ENCODE measurements at regions not wholly inside any gene's neighbourhood (a gene's known extent, or its start where the extent isn't known, plus 50 kb on each side); places are given as distances from the start of the nearest gene placed in this dataset.

DNA sequence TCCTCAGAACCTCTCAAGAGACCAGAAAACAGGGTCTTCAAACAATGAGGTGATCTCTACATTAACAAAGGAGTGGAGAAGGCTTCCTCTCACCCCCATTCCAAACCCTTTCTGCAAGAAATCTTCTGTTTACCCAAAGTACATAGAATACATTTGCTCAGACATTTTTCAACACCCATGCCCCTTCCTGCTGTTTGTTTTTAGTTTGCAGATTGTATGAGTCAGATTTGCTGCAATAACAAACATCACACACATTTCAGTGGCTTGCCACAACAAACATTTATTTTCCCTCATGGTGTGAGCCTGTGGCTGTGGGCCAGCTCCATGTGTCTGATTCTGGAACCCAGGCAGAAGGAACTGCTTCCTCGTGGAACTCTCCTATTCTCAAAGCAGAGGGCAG, 68.2 kb upstream of the BAIAP2L1 start:
- Mint-ChIP-seq H3K27me3 (ENCODE audit: insufficient read depth, low read depth, poor library complexity) (peaks cover 23% of the 10 kb centered on the region), H3K36me3 (ENCODE audit: low read depth) (no peaks in the 10 kb centered on the region; the same call in 2 of the 3 replicates)

More for the DNA sequence above, 68.2 kb upstream of the BAIAP2L1 start:
- Histone ChIP-seq H3K4me2 (no peak overlapping the region), H3K79me2 (replicated peaks; ENCODE audit: insufficient read depth) (no peaks in the 10 kb centered on the region), H3K9me2 (ENCODE audit: insufficient read depth) (no peaks in the 10 kb centered on the region), H3K27ac (ENCODE audit: low read depth) (no peak overlapping the region), H3K36me3 (ENCODE audit: insufficient read depth) (no peaks in the 10 kb centered on the region), H3K4me3 (no peak overlapping the region), H3K27me3 (ENCODE audit: insufficient read depth) (peaks cover 14% of the 10 kb centered on the region), H2AFZ (no peak overlapping the region), H4K20me1 (replicated peaks; ENCODE audit: insufficient read depth) (no peaks in the 10 kb centered on the region), H3K4me1 (ENCODE audit: insufficient read depth) (peaks cover 5% of the 10 kb centered on the region; the same call in 1 of the 2 replicates), H3F3A (replicated peaks; ENCODE audit: low read depth) (no peaks in the 10 kb centered on the region)
- Mint-ChIP-seq H3K27ac (no peak overlapping the region), H3K9me3 (peaks cover 13% of the 10 kb centered on the region), H3K4me3 (no peak overlapping the region), H3K4me1 (peaks cover 9% of the 10 kb centered on the region; the same call in 2 of the 3 replicates)
- DNase-seq (ENCODE audit: low spot score) (no peak), ATAC-seq (no peak)
- TF ChIP-seq, protein P1, sequence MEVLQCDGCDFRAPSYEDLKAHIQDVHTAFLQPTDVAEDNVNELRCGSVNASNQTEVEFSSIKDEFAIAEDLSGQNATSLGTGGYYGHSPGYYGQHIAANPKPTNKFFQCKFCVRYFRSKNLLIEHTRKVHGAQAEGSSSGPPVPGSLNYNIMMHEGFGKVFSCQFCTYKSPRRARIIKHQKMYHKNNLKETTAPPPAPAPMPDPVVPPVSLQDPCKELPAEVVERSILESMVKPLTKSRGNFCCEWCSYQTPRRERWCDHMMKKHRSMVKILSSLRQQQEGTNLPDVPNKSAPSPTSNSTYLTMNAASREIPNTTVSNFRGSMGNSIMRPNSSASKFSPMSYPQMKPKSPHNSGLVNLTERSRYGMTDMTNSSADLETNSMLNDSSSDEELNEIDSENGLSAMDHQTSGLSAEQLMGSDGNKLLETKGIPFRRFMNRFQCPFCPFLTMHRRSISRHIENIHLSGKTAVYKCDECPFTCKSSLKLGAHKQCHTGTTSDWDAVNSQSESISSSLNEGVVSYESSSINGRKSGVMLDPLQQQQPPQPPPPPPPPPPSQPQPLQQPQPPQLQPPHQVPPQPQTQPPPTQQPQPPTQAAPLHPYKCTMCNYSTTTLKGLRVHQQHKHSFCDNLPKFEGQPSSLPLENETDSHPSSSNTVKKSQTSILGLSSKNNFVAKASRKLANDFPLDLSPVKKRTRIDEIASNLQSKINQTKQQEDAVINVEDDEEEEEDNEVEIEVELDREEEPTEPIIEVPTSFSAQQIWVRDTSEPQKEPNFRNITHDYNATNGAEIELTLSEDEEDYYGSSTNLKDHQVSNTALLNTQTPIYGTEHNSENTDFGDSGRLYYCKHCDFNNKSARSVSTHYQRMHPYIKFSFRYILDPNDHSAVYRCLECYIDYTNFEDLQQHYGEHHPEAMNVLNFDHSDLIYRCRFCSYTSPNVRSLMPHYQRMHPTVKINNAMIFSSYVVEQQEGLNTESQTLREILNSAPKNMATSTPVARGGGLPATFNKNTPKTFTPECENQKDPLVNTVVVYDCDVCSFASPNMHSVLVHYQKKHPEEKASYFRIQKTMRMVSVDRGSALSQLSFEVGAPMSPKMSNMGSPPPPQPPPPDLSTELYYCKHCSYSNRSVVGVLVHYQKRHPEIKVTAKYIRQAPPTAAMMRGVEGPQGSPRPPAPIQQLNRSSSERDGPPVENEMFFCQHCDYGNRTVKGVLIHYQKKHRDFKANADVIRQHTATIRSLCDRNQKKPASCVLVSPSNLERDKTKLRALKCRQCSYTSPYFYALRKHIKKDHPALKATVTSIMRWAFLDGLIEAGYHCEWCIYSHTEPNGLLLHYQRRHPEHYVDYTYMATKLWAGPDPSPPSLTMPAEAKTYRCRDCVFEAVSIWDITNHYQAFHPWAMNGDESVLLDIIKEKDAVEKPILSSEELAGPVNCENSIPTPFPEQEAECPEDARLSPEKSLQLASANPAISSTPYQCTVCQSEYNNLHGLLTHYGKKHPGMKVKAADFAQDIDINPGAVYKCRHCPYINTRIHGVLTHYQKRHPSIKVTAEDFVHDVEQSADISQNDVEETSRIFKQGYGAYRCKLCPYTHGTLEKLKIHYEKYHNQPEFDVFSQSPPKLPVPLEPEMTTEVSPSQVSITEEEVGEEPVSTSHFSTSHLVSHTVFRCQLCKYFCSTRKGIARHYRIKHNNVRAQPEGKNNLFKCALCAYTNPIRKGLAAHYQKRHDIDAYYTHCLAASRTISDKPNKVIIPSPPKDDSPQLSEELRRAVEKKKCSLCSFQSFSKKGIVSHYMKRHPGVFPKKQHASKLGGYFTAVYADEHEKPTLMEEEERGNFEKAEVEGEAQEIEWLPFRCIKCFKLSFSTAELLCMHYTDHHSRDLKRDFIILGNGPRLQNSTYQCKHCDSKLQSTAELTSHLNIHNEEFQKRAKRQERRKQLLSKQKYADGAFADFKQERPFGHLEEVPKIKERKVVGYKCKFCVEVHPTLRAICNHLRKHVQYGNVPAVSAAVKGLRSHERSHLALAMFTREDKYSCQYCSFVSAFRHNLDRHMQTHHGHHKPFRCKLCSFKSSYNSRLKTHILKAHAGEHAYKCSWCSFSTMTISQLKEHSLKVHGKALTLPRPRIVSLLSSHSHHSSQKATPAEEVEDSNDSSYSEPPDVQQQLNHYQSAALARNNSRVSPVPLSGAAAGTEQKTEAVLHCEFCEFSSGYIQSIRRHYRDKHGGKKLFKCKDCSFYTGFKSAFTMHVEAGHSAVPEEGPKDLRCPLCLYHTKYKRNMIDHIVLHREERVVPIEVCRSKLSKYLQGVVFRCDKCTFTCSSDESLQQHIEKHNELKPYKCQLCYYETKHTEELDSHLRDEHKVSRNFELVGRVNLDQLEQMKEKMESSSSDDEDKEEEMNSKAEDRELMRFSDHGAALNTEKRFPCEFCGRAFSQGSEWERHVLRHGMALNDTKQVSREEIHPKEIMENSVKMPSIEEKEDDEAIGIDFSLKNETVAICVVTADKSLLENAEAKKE (CRISPR knock-in tag; IDR thresholded peaks at IDR 0.05): no peak
- TF ChIP-seq ZNF114 (CRISPR knock-in tag; IDR thresholded peaks at IDR 0.05) (no peak), NANOG (IDR thresholded peaks at IDR 0.05; ENCODE audit: borderline replicate concordance) (no peak), ZNF331 (CRISPR knock-in tag; IDR thresholded peaks at IDR 0.05; ENCODE audit: low read depth) (no peak), EZH2 (IDR thresholded peaks at IDR 0.05; ENCODE audit: low read depth, unreplicated experiment) (no peak), POLR2AphosphoS5 (IDR thresholded peaks at IDR 0.05; ENCODE audit: low read depth) (no peak), EZH2phosphoT487 (IDR thresholded peaks at IDR 0.05; ENCODE audit: unreplicated experiment) (no peak), STAT1 (IDR thresholded peaks at IDR 0.05; ENCODE audit: unreplicated experiment) (no peak), CREB1 (CRISPR knock-in tag; IDR thresholded peaks at IDR 0.05; ENCODE audit: low read depth) (no peak), JUNB (IDR thresholded peaks at IDR 0.05; ENCODE audit: unreplicated experiment) (no peak)
- TF ChIP-seq, protein P2, sequence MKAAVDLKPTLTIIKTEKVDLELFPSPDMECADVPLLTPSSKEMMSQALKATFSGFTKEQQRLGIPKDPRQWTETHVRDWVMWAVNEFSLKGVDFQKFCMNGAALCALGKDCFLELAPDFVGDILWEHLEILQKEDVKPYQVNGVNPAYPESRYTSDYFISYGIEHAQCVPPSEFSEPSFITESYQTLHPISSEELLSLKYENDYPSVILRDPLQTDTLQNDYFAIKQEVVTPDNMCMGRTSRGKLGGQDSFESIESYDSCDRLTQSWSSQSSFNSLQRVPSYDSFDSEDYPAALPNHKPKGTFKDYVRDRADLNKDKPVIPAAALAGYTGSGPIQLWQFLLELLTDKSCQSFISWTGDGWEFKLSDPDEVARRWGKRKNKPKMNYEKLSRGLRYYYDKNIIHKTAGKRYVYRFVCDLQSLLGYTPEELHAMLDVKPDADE (IDR thresholded peaks at IDR 0.05): no peak
- TF ChIP-seq, protein P3, sequence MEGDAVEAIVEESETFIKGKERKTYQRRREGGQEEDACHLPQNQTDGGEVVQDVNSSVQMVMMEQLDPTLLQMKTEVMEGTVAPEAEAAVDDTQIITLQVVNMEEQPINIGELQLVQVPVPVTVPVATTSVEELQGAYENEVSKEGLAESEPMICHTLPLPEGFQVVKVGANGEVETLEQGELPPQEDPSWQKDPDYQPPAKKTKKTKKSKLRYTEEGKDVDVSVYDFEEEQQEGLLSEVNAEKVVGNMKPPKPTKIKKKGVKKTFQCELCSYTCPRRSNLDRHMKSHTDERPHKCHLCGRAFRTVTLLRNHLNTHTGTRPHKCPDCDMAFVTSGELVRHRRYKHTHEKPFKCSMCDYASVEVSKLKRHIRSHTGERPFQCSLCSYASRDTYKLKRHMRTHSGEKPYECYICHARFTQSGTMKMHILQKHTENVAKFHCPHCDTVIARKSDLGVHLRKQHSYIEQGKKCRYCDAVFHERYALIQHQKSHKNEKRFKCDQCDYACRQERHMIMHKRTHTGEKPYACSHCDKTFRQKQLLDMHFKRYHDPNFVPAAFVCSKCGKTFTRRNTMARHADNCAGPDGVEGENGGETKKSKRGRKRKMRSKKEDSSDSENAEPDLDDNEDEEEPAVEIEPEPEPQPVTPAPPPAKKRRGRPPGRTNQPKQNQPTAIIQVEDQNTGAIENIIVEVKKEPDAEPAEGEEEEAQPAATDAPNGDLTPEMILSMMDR (conservative IDR thresholded peaks at IDR 0.05; ENCODE audit: low read depth in 2 of 2): no peak
- TF ChIP-seq, protein P4, sequence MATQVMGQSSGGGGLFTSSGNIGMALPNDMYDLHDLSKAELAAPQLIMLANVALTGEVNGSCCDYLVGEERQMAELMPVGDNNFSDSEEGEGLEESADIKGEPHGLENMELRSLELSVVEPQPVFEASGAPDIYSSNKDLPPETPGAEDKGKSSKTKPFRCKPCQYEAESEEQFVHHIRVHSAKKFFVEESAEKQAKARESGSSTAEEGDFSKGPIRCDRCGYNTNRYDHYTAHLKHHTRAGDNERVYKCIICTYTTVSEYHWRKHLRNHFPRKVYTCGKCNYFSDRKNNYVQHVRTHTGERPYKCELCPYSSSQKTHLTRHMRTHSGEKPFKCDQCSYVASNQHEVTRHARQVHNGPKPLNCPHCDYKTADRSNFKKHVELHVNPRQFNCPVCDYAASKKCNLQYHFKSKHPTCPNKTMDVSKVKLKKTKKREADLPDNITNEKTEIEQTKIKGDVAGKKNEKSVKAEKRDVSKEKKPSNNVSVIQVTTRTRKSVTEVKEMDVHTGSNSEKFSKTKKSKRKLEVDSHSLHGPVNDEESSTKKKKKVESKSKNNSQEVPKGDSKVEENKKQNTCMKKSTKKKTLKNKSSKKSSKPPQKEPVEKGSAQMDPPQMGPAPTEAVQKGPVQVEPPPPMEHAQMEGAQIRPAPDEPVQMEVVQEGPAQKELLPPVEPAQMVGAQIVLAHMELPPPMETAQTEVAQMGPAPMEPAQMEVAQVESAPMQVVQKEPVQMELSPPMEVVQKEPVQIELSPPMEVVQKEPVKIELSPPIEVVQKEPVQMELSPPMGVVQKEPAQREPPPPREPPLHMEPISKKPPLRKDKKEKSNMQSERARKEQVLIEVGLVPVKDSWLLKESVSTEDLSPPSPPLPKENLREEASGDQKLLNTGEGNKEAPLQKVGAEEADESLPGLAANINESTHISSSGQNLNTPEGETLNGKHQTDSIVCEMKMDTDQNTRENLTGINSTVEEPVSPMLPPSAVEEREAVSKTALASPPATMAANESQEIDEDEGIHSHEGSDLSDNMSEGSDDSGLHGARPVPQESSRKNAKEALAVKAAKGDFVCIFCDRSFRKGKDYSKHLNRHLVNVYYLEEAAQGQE (IDR thresholded peaks at IDR 0.05; ENCODE audit: unreplicated experiment): no peak

All from GM23338 (cell line).